Left ventricle myocardium inferior (tissue), 1 donor: ENCODE measurements at regions not wholly inside any gene's neighbourhood (a gene's known extent, or its start where the extent isn't known, plus 50 kb on each side); places are given as distances from the start of the nearest gene placed in this dataset.

ENCODE experiments used
- DNase-seq: peaks from one replicate; pipeline ENCODE4 v3.0.0-alpha.2; 2020
- H3K27ac ChIP-seq: fragments of 200-600 bp; replicated peaks from 2 replicates; pipeline ENCODE4 v1.8.0; 2021
- H3K27me3 ChIP-seq: fragments of 200-600 bp; 2 replicates; pipeline ENCODE4 v1.8.0; 2021; ENCODE audit warnings: low read depth
- H3K36me3 ChIP-seq: fragments of 200-600 bp; 2 replicates; pipeline ENCODE4 v1.8.0; 2021
- H3K4me1 ChIP-seq: fragments of 200-600 bp; 2 replicates; pipeline ENCODE4 v1.8.0; 2021
- H3K4me3 ChIP-seq: fragments of 200-600 bp; 2 replicates; pipeline ENCODE4 v1.8.0; 2021; ENCODE audit warnings: mild to moderate bottlenecking, moderate library complexity
- H3K9me3 ChIP-seq: fragments of 200-600 bp; replicated peaks from 2 replicates; pipeline ENCODE4 v1.8.0; 2021
- CTCF ChIP-seq: fragments of 200-600 bp; IDR thresholded peaks from 2 replicates; pipeline ENCODE4 v1.8.0; 2021; ENCODE audit warnings: antibody characterized with exemption, mild to moderate bottlenecking, borderline replicate concordance
- intact Hi-C: fragments of 100-400 bp; cut with micrococcal nuclease; formaldehyde crosslinking; loops from one replicate; pipeline ENCODE4 v1.11.0; 2022
- donor health status: DM: no; HTN: yes; CAD: no; lungs with severe emphysema.

- no peak for TF ChIP-seq CTCF
- Histone ChIP-seq H3K4me1 (peaks cover 6% of the 10 kb centered on the region), H3K9me3 (no peaks in the 10 kb centered on the region), H3K4me3 (no peak overlapping the region), H3K36me3 (no peaks in the 10 kb centered on the region), H3K27ac (peak overlapping the region; percentile 23), H3K27me3 (no peaks in the 10 kb centered on the region)
- intact Hi-C loops, result no loop called here
- no peak for DNase-seq
These were observed 61.9 kb upstream of the C1orf21 start for GRCh38 chr1:184324972-184325371.

- intact Hi-C loops, result no loop called here
- DNase-seq, result no peak
- peaks cover 20% of the 10 kb centered on the region for H3K4me1 ChIP-seq
- H3K36me3 ChIP-seq, result no peaks in the 10 kb centered on the region
- no peak for TF ChIP-seq CTCF
- H3K27me3 ChIP-seq, result no peaks in the 10 kb centered on the region
- H3K4me3 ChIP-seq, result no peak overlapping the region
- no peaks in the 10 kb centered on the region for H3K9me3 ChIP-seq
- no peak overlapping the region for H3K27ac ChIP-seq
These were observed 60.6 kb upstream of the C1orf21 start for GRCh38 chr1:184326278-184326677.

- DNase-seq, result no peak
- H3K4me1 ChIP-seq, result peaks cover 22% of the 10 kb centered on the region
- no peaks in the 10 kb centered on the region for H3K27me3 ChIP-seq
- peaks cover 7% of the 10 kb centered on the region for H3K9me3 ChIP-seq
- no peak for TF ChIP-seq CTCF
- no peak overlapping the region for H3K4me3 ChIP-seq
- intact Hi-C loops, result no loop called here
- no peak overlapping the region for H3K27ac ChIP-seq
- H3K36me3 ChIP-seq, result no peaks in the 10 kb centered on the region
These were observed 57.4 kb upstream of the C1orf21 start for GRCh38 chr1:184329245-184329953.

GRCh38 chr1:184329962-184330868 lies 56.6 kb upstream of the C1orf21 start:
- H3K4me1 ChIP-seq, result peaks cover 22% of the 10 kb centered on the region
- no peak overlapping the region for H3K4me3 ChIP-seq
- no peak for TF ChIP-seq CTCF
- H3K27me3 ChIP-seq, result no peaks in the 10 kb centered on the region
- intact Hi-C loops, result no loop called here
- no peak for DNase-seq
- H3K36me3 ChIP-seq, result no peaks in the 10 kb centered on the region
- H3K27ac ChIP-seq, result peak overlapping the region; percentile 74
- H3K9me3 ChIP-seq, result peaks cover 7% of the 10 kb centered on the region

- H3K4me3 ChIP-seq, result no peak overlapping the region
- peaks cover 7% of the 10 kb centered on the region for H3K9me3 ChIP-seq
- H3K4me1 ChIP-seq, result peaks cover 22% of the 10 kb centered on the region
- H3K27ac ChIP-seq, result peak overlapping the region; percentile 74
- no peak for TF ChIP-seq CTCF
- H3K36me3 ChIP-seq, result no peaks in the 10 kb centered on the region
- no peak for DNase-seq
- intact Hi-C loops, result no loop called here
- no peaks in the 10 kb centered on the region for H3K27me3 ChIP-seq
These were observed 56.0 kb upstream of the C1orf21 start for GRCh38 chr1:184330875-184331274.
